GM12891 (cell line): ENCODE measurements at regions not wholly inside any gene's neighbourhood (a gene's known extent, or its start where the extent isn't known, plus 50 kb on each side); places are given as distances from the start of the nearest gene placed in this dataset.

Experiments
- DNase-seq: peaks from one replicate; pipeline ENCODE4 v3.0.0; 2011; ENCODE audit warnings: low spot score; ENCODE audit not compliant: insufficient read length
- FAIRE-seq: peaks from 2 replicates; lab custom pipeline; 2011; peaks lifted over from hg19 to GRCh38; lab: Jason Lieb, UNC
- PAX5 ChIP-seq: IDR thresholded peaks from 2 replicates; pipeline ENCODE4 v1.6.1; 2011; ENCODE audit warnings: low read length, moderate library complexity, mild to moderate bottlenecking; ENCODE audit not compliant: insufficient read depth, severe bottlenecking
- POLR2A ChIP-seq: IDR thresholded peaks from 2 replicates; pipeline ENCODE4 v1.6.1; 2011; ENCODE audit warnings: low read depth, low read length, control low read depth
- POLR2AphosphoS5 ChIP-seq: IDR thresholded peaks from 2 replicates; pipeline ENCODE4 v1.6.1; 2011; ENCODE audit warnings: low read depth, low read length, control low read depth
- POU2F2 ChIP-seq: IDR thresholded peaks from 2 replicates; pipeline ENCODE4 v1.6.1; 2011; ENCODE audit warnings: low read depth, mild to moderate bottlenecking, control low read depth, low read length, moderate library complexity
- SPI1 ChIP-seq: IDR thresholded peaks from 2 replicates; pipeline ENCODE4 v1.6.1; 2011; ENCODE audit warnings: low read depth, low read length, control low read depth
- TAF1 ChIP-seq: IDR thresholded peaks from 2 replicates; pipeline ENCODE4 v1.6.1; 2011; ENCODE audit warnings: low read depth, low read length, control low read depth

- TF ChIP-seq POLR2A (no peak), SPI1 (no peak), POU2F2 (no peak), TAF1 (no peak), POLR2AphosphoS5 (no peak), PAX5 (no peak)
- no peak for FAIRE-seq
- DNase-seq = no peak
Observed at GRCh38 chr12:111276146-111276545, 92.7 kb downstream of the PHETA1 start.

GRCh38 chr12:111275308-111275707 lies 93.6 kb downstream of the PHETA1 start:
- FAIRE-seq (no peak), DNase-seq (no peak)
- TF ChIP-seq POLR2AphosphoS5 = no peak
- no peak for TF ChIP-seq TAF1
- TF ChIP-seq POU2F2 = no peak
- TF ChIP-seq POLR2A = no peak
- TF ChIP-seq SPI1 = no peak
- TF ChIP-seq PAX5 = no peak

- FAIRE-seq = no peak
Observed at GRCh38 chr12:111274777-111275176, 94.1 kb downstream of the PHETA1 start.

GRCh38 chr12:111271674-111272418 lies 97.0 kb downstream of the PHETA1 start:
- no peak for DNase-seq
- TF ChIP-seq POLR2AphosphoS5 (no peak), POLR2A (no peak), PAX5 (no peak), TAF1 (no peak)
- FAIRE-seq = no peak

More at GRCh38 chr12:111274777-111275176, 94.1 kb downstream of the PHETA1 start:
- DNase-seq = peak; percentile 32
- TF ChIP-seq PAX5 (no peak), POLR2AphosphoS5 (no peak), TAF1 (no peak), POLR2A (no peak), POU2F2 (no peak), SPI1 (no peak)

- FAIRE-seq (no peak), DNase-seq (no peak)
- no peak for TF ChIP-seq SPI1
- no peak for TF ChIP-seq POU2F2
- TF ChIP-seq POLR2AphosphoS5 = no peak
- no peak for TF ChIP-seq PAX5
- no peak for TF ChIP-seq TAF1
- TF ChIP-seq POLR2A = no peak
Observed at GRCh38 chr12:111270774-111271173, 98.1 kb downstream of the PHETA1 start.

GRCh38 chr12:111270239-111270638 lies 98.7 kb downstream of the PHETA1 start:
- FAIRE-seq (no peak), DNase-seq (no peak)
- TF ChIP-seq POLR2A = no peak
- TF ChIP-seq POLR2AphosphoS5 = no peak
- TF ChIP-seq TAF1 = no peak
- no peak for TF ChIP-seq POU2F2
- TF ChIP-seq SPI1 = no peak
- no peak for TF ChIP-seq PAX5

- no peak for FAIRE-seq
- no peak for DNase-seq
- TF ChIP-seq POU2F2 = no peak
Observed at GRCh38 chr12:111269718-111270117, 99.2 kb downstream of the PHETA1 start.

GRCh38 chr12:111268738-111269572 lies 99.9 kb downstream of the PHETA1 start:
- FAIRE-seq (no peak), DNase-seq (peak; percentile 36)
- TF ChIP-seq POLR2AphosphoS5 (no peak), POLR2A (no peak), PAX5 (no peak), SPI1 (no peak), POU2F2 (no peak), TAF1 (no peak)

- FAIRE-seq (no peak), DNase-seq (no peak)
- TF ChIP-seq POLR2A (no peak), POU2F2 (no peak), PAX5 (no peak), POLR2AphosphoS5 (no peak), SPI1 (no peak), TAF1 (no peak)
Observed at GRCh38 chr12:111267144-111267543, 101.8 kb downstream of the PHETA1 start.
